A549 (cell line): ENCODE measurements at regions not wholly inside any gene's neighbourhood (a gene's known extent, or its start where the extent isn't known, plus 50 kb on each side); places are given as distances from the start of the nearest gene placed in this dataset.
A peak's percentile ranks its signal among the peaks of the same experiment; 100 is the strongest.

ENCODE experiments used
- ATAC-seq, 2 experiments: fragments of 200-7000 bp in 1 of 2; fragments of >200 bp in 1 of 2; cut with Nextera tagmentation in 1 of 2; cut with Tn5 transposase in 1 of 2; 3 replicates each; pipeline versions ENCODE4 v1.8.0 to v1.9.1; 2018 to 2020; ENCODE audit warnings: mild to moderate bottlenecking in 1 of 2, moderate library complexity in 1 of 2
- CTCF ChIA-PET: fragments of 300-600 bp; sonication (Branson Sonifier 250); formaldehyde crosslinking; extraction: SDS; loops from one replicate; lab custom pipeline; 2021; ENCODE audit warnings: antibody characterized with exemption, inconsistent platforms; lab: Yijun Ruan, JAX
- POLR2A ChIA-PET: fragments of 350-600 bp; formaldehyde crosslinking; extraction: SDS; loops from one replicate; lab custom pipeline; 2021; ENCODE audit warnings: antibody characterized with exemption, inconsistent platforms; lab: Yijun Ruan, JAX
- DNase-seq, 2 experiments: peaks; one replicate each; pipeline versions ENCODE4 v3.0.0 to v3.0.0-alpha.2; 2011 to 2016; ENCODE audit warnings: low read depth in 1 of 2, low spot score in 1 of 2
- FAIRE-seq: peaks from 2 replicates; lab custom pipeline; 2011; peaks lifted over from hg19 to GRCh38; lab: Jason Lieb, UNC
- H3K27ac ChIP-seq, 2 experiments: fragments of >200 bp; sonication (Bioruptor Twin); formaldehyde crosslinking; 3 replicates each; pipeline ENCODE4 v1.5.1; 2016 to 2017
- H3K4me1 ChIP-seq: fragments of >200 bp; sonication (Bioruptor Twin); formaldehyde crosslinking; 3 replicates; pipeline ENCODE4 v1.6.1; 2016
- H3K4me2 ChIP-seq: fragments of >200 bp; sonication (Bioruptor Twin); formaldehyde crosslinking; 3 replicates; pipeline ENCODE4 v1.6.1; 2016
- H3K4me3 ChIP-seq: fragments of >200 bp; sonication (Bioruptor Twin); formaldehyde crosslinking; 3 replicates; pipeline ENCODE4 v1.5.1; 2016
- H3K9me3 ChIP-seq: fragments of >200 bp; sonication (Bioruptor Twin); formaldehyde crosslinking; 3 replicates; pipeline ENCODE4 v1.6.1; 2016
- CBX2 ChIP-seq: fragments of 200-600 bp; sonication (generic); IDR thresholded peaks from 2 replicates; pipeline ENCODE4 v1.6.1; 2016; ENCODE audit warnings: low read depth, mild to moderate bottlenecking, borderline replicate concordance
- FOSB ChIP-seq: fragments of 250-450 bp; sonication (Bioruptor Pico); IDR thresholded peaks from 2 replicates; pipeline ENCODE4 v1.5.0; 2020; ENCODE audit warnings: mild to moderate bottlenecking, moderate library complexity
- FOSL2 ChIP-seq, 2 experiments: fragments of 450-650 bp in 1 of 2; fragments of >200 bp in 1 of 2; sonication (Bioruptor Twin) in 1 of 2; formaldehyde crosslinking; IDR thresholded peaks; 2 replicates each; pipeline versions ENCODE4 v1.5.0 to v1.6.1; 2016 to 2020; ENCODE audit warnings: mild to moderate bottlenecking in 1 of 2, moderate library complexity in 1 of 2
- FOXS1 ChIP-seq: fragments of 250-450 bp; sonication (Bioruptor Pico); IDR thresholded peaks from 2 replicates; pipeline ENCODE4 v1.5.0; 2020; ENCODE audit warnings: mild to moderate bottlenecking, moderate library complexity
- HEYL ChIP-seq: fragments of 250-450 bp; sonication (Bioruptor Pico); IDR thresholded peaks from 2 replicates; pipeline ENCODE4 v1.8.0; 2021; ENCODE audit warnings: mild to moderate bottlenecking, moderate library complexity
- HOXA7 ChIP-seq: fragments of 250-450 bp; sonication (Bioruptor Pico); IDR thresholded peaks from 2 replicates; pipeline ENCODE4 v1.5.0; 2020; ENCODE audit warnings: mild to moderate bottlenecking, moderate library complexity
- HOXB5 ChIP-seq: fragments of 250-450 bp; sonication (Bioruptor Pico); IDR thresholded peaks from 2 replicates; pipeline ENCODE4 v1.5.0; 2020; ENCODE audit warnings: mild to moderate bottlenecking, moderate library complexity
- KDM1A ChIP-seq: fragments of 200-600 bp; sonication (generic); IDR thresholded peaks from 2 replicates; pipeline ENCODE4 v1.6.1; 2016; ENCODE audit warnings: low read depth, mild to moderate bottlenecking
- MYC ChIP-seq: IDR thresholded peaks from 2 replicates; pipeline ENCODE4 v1.6.1; 2012; ENCODE audit warnings: mild to moderate bottlenecking, inconsistent platforms, low read length, improper control_type of control experiment, borderline replicate concordance
- NR3C1 ChIP-seq: fragments of >200 bp; sonication (Bioruptor Twin); formaldehyde crosslinking; IDR thresholded peaks from 3 replicates; pipeline ENCODE4 v1.6.1; 2017
- PHF8 ChIP-seq: fragments of 200-600 bp; sonication (generic); IDR thresholded peaks from 2 replicates; pipeline ENCODE4 v1.6.1; 2016; ENCODE audit warnings: low read depth, mild to moderate bottlenecking, antibody characterized with exemption, moderate library complexity, borderline replicate concordance
- RCOR1 ChIP-seq: fragments of 150-350 bp; IDR thresholded peaks from 2 replicates; pipeline ENCODE4 v1.6.1; 2014; ENCODE audit warnings: antibody characterized with exemption, low read length, low read depth
- SMC3 ChIP-seq: fragments of >200 bp; sonication (Bioruptor Twin); formaldehyde crosslinking; IDR thresholded peaks from 3 replicates; pipeline ENCODE4 v1.6.1; 2018; ENCODE audit warnings: inconsistent platforms
- TFCP2L1 ChIP-seq: fragments of 250-450 bp; sonication (Bioruptor Pico); IDR thresholded peaks from 2 replicates; pipeline ENCODE4 v1.5.0; 2021; ENCODE audit warnings: mild to moderate bottlenecking
- WGBS: methylation state at CpG from one replicate; pipeline ENCODE4 v1.1.6; 2017; ENCODE audit errors: missing lambda C conversion rate; 5-methylcytosine and 5-hydroxymethylcytosine counted together
- TF ChIP-seq, protein P1 (sequence below): fragments of >200 bp; sonication (Bioruptor Twin); formaldehyde crosslinking; IDR thresholded peaks from 2 replicates; pipeline ENCODE4 v1.6.1; 2016
- TF ChIP-seq, protein P2 (sequence below): fragments of 450-650 bp; IDR thresholded peaks from 2 replicates; pipeline ENCODE4 v1.6.1; 2014; ENCODE audit warnings: antibody characterized with exemption
- TF ChIP-seq, protein P3 (sequence below): fragments of 200-600 bp; sonication (generic); IDR thresholded peaks from 2 replicates; pipeline ENCODE4 v1.6.1; 2016; ENCODE audit warnings: antibody characterized with exemption, mild to moderate bottlenecking, moderate library complexity

DNA sequence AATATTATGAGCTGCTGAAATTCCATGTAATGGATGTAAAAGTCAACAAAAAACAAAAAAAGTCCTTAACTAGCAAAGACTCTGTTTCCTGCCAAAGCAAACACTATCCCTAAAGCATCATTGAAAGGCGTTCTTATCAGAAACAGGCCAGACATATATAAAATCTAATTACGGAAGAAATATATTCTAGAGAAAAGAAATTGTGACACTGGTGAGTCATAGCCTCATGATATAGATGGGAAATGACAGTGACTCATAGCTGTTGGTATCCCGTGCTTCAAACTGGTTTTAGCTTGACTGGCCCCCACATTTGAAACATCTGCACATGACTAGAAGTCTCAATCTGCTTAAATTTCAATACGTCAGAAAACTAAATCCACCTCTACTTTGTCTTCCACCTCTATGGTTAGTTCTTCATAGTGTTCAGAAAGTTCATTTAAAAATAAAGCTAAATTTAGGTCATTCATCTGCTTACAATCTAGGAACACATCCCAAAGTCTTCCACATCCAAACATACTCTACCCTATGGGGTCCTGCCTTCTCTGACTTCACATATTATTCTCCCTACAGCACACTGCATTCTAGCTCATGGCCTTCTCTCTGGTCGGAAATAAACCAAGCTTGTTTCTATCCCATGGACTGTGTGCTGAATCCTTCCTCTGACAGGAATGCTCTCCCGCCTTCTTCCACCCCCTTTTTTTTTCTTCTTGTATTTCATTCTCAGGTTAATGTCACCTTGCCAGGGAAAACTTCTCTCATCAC is 456.3 kb upstream of the ARRDC4 start:
- no peak for TF ChIP-seq FOSL2 (IDR thresholded peaks at IDR 0.05)
- peak; percentile 57 for TF ChIP-seq FOSL2 (CRISPR knock-in tag; IDR thresholded peaks at IDR 0.05)
- no peak for TF ChIP-seq SMC3
- TF ChIP-seq, all 56 proteins: peak for 1
- peaks cover 6% of the 10 kb centered on the region; the same call in 1 of the 3 replicates for H3K9me3 ChIP-seq
- no peak overlapping the region for H3K4me2 ChIP-seq
- H3K27ac ChIP-seq = no peak overlapping the region
- 7% methylated on average over 6 of the region's 6 CpGs for WGBS
- no peaks in the 10 kb centered on the region for H3K4me1 ChIP-seq
- no peak for FAIRE-seq
- H3K4me3 ChIP-seq = no peak overlapping the region
- no peak for ATAC-seq
- ChIA-PET CTCF (no interaction called here), POLR2A (no interaction called here)
- peak in 1 of 2 experiments; percentile 4 for DNase-seq

DNA sequence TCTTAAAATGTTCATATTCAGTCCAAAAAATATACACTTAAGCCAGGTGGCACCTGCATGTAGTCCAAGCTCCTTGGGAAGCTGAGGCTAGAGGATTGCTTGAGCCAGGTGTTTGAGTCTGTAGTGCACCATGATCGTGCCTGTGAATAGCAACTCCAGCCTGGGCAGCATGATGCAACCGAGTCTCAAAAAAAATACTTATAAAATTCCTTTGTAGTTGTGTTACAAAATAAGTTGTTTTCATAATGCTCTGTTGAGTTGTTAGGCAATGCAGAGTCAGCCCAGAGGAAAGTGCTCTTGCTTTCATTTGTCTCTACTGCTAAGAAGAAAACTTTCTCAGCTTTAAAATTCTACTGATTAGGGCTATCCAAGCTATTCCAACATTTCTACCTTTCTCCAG is 442.8 kb upstream of the ARRDC4 start:
- no peak for TF ChIP-seq CBX2
- 2% methylated on average over 2 of the region's 2 CpGs for WGBS
- Histone ChIP-seq H3K4me2 (no peak overlapping the region), H3K9me3 (peaks cover 2% of the 10 kb centered on the region; the same call in 2 of the 3 replicates), H3K27ac (no peak overlapping the region), H3K4me3 (no peak overlapping the region), H3K4me1 (no peaks in the 10 kb centered on the region)
- POLR2A ChIA-PET = no interaction called here
- CTCF ChIA-PET = no interaction called here
- no peak for ATAC-seq
- no peak for DNase-seq
- no peak for FAIRE-seq

DNA sequence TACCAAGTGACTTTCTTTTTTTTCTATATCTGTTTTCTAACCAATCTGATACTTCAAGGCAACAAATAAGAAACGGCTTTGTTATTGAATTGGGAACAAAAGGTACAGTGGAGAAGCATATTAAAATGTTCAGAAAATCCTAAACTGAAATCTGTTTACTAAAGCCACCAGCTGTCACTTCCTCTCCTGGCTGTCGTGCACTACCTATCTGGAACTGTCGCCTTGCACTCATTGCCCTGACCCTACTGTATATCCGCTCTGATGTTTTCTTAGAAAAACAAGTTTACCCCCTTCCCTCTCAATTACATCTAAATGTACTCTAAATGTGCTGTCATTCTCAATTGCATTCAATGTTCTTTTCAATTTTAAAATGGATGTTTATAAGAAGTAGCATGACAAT is 439.8 kb upstream of the ARRDC4 start:
- DNase-seq (no peak), FAIRE-seq (no peak), ATAC-seq (no peak)
- ChIA-PET CTCF (interaction anchor here (0.8 kb wide), 1 partner anchor 9 kb away, joined by 3 read pairs; no protein-coding TSS in a partner anchor), POLR2A (no interaction called here)
- Histone ChIP-seq H3K4me2 (no peak overlapping the region), H3K4me3 (no peak overlapping the region), H3K27ac (no peak overlapping the region), H3K4me1 (no peaks in the 10 kb centered on the region), H3K9me3 (peaks cover 2% of the 10 kb centered on the region; the same call in 2 of the 3 replicates)
- TF ChIP-seq, protein P1, sequence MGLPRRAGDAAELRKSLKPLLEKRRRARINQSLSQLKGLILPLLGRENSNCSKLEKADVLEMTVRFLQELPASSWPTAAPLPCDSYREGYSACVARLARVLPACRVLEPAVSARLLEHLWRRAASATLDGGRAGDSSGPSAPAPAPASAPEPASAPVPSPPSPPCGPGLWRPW = no peak
- TF ChIP-seq, protein P2, sequence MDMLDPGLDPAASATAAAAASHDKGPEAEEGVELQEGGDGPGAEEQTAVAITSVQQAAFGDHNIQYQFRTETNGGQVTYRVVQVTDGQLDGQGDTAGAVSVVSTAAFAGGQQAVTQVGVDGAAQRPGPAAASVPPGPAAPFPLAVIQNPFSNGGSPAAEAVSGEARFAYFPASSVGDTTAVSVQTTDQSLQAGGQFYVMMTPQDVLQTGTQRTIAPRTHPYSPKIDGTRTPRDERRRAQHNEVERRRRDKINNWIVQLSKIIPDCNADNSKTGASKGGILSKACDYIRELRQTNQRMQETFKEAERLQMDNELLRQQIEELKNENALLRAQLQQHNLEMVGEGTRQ = no peak
- no peak for TF ChIP-seq TFCP2L1
- no peak for TF ChIP-seq SMC3
- TF ChIP-seq HEYL = no peak
- TF ChIP-seq RCOR1 = no peak
- no peak for TF ChIP-seq CBX2
- TF ChIP-seq, protein P3, sequence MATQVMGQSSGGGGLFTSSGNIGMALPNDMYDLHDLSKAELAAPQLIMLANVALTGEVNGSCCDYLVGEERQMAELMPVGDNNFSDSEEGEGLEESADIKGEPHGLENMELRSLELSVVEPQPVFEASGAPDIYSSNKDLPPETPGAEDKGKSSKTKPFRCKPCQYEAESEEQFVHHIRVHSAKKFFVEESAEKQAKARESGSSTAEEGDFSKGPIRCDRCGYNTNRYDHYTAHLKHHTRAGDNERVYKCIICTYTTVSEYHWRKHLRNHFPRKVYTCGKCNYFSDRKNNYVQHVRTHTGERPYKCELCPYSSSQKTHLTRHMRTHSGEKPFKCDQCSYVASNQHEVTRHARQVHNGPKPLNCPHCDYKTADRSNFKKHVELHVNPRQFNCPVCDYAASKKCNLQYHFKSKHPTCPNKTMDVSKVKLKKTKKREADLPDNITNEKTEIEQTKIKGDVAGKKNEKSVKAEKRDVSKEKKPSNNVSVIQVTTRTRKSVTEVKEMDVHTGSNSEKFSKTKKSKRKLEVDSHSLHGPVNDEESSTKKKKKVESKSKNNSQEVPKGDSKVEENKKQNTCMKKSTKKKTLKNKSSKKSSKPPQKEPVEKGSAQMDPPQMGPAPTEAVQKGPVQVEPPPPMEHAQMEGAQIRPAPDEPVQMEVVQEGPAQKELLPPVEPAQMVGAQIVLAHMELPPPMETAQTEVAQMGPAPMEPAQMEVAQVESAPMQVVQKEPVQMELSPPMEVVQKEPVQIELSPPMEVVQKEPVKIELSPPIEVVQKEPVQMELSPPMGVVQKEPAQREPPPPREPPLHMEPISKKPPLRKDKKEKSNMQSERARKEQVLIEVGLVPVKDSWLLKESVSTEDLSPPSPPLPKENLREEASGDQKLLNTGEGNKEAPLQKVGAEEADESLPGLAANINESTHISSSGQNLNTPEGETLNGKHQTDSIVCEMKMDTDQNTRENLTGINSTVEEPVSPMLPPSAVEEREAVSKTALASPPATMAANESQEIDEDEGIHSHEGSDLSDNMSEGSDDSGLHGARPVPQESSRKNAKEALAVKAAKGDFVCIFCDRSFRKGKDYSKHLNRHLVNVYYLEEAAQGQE = no peak
- no peak for TF ChIP-seq FOXS1 (CRISPR knock-in tag)
- TF ChIP-seq KDM1A = no peak
- TF ChIP-seq MYC = no peak
- no peak for TF ChIP-seq HOXB5 (CRISPR knock-in tag)
- TF ChIP-seq PHF8 = no peak
- TF ChIP-seq FOSB (CRISPR knock-in tag) = no peak
- TF ChIP-seq HOXA7 (CRISPR knock-in tag) = no peak
- TF ChIP-seq NR3C1 = no peak
- WGBS = 9% methylated on average over 4 of the region's 4 CpGs
